ENCODE measurements at regions not wholly inside any gene's neighbourhood (a gene's known extent, or its start where the extent isn't known, plus 50 kb on each side); places are given as distances from the start of the nearest gene placed in this dataset.

DNA sequence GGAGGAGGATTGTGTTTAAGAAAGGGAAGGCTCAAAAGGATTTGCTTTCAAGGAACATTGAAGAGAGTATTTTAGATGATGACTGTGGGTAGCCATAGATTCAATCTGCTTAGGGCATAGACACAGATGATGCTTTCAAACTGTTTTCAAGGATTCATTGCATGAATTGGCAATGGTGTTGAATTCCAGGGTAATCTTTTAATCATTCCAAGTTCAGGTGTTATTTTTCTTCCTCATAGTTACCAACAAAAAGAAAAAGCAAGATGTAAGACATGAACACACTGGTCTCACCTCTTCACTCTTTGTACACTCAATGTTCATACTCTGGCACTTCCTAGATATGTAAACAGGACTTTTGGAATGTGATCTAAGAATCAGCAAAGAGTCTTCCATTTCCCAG, 167.0 kb upstream of the RHOBTB1 start:
- intact Hi-C loops (cut with micrococcal nuclease) (no loop called here), in situ Hi-C loops (cut with MboI; ENCODE audit: low sequenced_read_pairs) (no loop called here), dilution Hi-C loops (cut with HindIII; ENCODE audit: low sequenced_read_pairs, unreplicated experiment) (no loop called here)
- H2AFZ ChIP-seq (replicated peaks; ENCODE audit: low read length, poor library complexity) = no peak overlapping the region
- H2BK5ac ChIP-seq (ENCODE audit: low read depth, low read length, poor library complexity, severe bottlenecking) = peak overlapping the region; percentile 82
- H4K20me1 ChIP-seq (ENCODE audit: insufficient read depth, low read length) = peaks cover 7% of the 10 kb centered on the region; the same call in 1 of the 2 replicates
- CTCF ChIA-PET = no interaction called here
- H3K27ac ChIP-seq (ENCODE audit: insufficient read depth, low read length) = peak overlapping the region; percentile 51; the same call in 1 of the 2 replicates
- peak overlapping the region; percentile 36; the same call in 1 of the 2 replicates for H4K91ac ChIP-seq (ENCODE audit: insufficient read depth, low read depth, low read length)
- peak overlapping the region; percentile 7 for H3K23ac ChIP-seq (ENCODE audit: low read depth, low read length)
- H3K4me1 ChIP-seq (ENCODE audit: control insufficient read depth, insufficient read depth, low read length) = peaks cover 10% of the 10 kb centered on the region
- peak overlapping the region; percentile 48 for H2BK120ac ChIP-seq (ENCODE audit: low read depth, low read length)
- peak overlapping the region; percentile 53; the same call in 1 of the 2 replicates for H4K5ac ChIP-seq (ENCODE audit: low read depth, low read length)
- no peaks in the 10 kb centered on the region for H3K36me3 ChIP-seq (ENCODE audit: control insufficient read depth, insufficient read depth, low read length)
- H2AK5ac ChIP-seq (ENCODE audit: low read depth, low read length) = peak overlapping the region; percentile 9; the same call in 1 of the 2 replicates
- no peak overlapping the region; the same call in 1 of the 2 replicates for H3K14ac ChIP-seq (replicated peaks; ENCODE audit: low read depth, low read length)
- H3K4me3 ChIP-seq (ENCODE audit: insufficient read depth, low read depth, low read length) = no peak overlapping the region
- no peak for DNase-seq
- no peak overlapping the region for H3K9ac ChIP-seq (ENCODE audit: low read depth, low read length)
- BruUV-seq (replicated peaks) = no TSS peak
- 0 out of 2 replicates have a peak, but pooled peaks cover 4% of the 10 kb centered on the region for H3K9me1 ChIP-seq (ENCODE audit: insufficient read depth, low read length)
- H2BK15ac ChIP-seq (ENCODE audit: low read depth, low read length) = peak overlapping the region; percentile 81; the same call in 2 of the 3 replicates
- 0 out of 2 replicates have a peak, but pooled peaks have one; percentile 35 for TF ChIP-seq RFX5 (IDR thresholded peaks at IDR 0.05; ENCODE audit: low read depth, low read length)
- TF ChIP-seq NFE2L2 (IDR thresholded peaks at IDR 0.05; ENCODE audit: low read depth, low read length) = no peak
- TF ChIP-seq, protein P1, sequence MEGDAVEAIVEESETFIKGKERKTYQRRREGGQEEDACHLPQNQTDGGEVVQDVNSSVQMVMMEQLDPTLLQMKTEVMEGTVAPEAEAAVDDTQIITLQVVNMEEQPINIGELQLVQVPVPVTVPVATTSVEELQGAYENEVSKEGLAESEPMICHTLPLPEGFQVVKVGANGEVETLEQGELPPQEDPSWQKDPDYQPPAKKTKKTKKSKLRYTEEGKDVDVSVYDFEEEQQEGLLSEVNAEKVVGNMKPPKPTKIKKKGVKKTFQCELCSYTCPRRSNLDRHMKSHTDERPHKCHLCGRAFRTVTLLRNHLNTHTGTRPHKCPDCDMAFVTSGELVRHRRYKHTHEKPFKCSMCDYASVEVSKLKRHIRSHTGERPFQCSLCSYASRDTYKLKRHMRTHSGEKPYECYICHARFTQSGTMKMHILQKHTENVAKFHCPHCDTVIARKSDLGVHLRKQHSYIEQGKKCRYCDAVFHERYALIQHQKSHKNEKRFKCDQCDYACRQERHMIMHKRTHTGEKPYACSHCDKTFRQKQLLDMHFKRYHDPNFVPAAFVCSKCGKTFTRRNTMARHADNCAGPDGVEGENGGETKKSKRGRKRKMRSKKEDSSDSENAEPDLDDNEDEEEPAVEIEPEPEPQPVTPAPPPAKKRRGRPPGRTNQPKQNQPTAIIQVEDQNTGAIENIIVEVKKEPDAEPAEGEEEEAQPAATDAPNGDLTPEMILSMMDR (conservative IDR thresholded peaks at IDR 0.05; ENCODE audit: low read depth, low read length) = no peak
- peak; percentile 45 for ATAC-seq (ENCODE audit: low read depth)
- H3K9me3 ChIP-seq (ENCODE audit: control insufficient read depth, insufficient read depth, low read length) = no peaks in the 10 kb centered on the region
- no peak overlapping the region for H2AK9ac ChIP-seq (replicated peaks; ENCODE audit: low read depth, low read length, poor library complexity)
- H3K79me1 ChIP-seq (ENCODE audit: low read depth in 1 of 2, low read length in 2 of 2) = no peaks in the 10 kb centered on the region
- POLR2A ChIA-PET (ENCODE audit: unreplicated experiment) = no interaction called here
- peak overlapping the region; percentile 69 for H2BK20ac ChIP-seq (ENCODE audit: low read depth, low read length)
- peak overlapping the region; percentile 2 to 36; a peak in 3 of 4 replicates for H4K8ac ChIP-seq (ENCODE audit: low read depth in 2 of 2, low read length in 2 of 2)
- no peaks in the 10 kb centered on the region; the same call in 1 of the 2 replicates for H3K27me3 ChIP-seq (ENCODE audit: control insufficient read depth, insufficient read depth, low read length)
- H3K18ac ChIP-seq (ENCODE audit: low read depth, low read length) = peak overlapping the region; percentile 81
- peak overlapping the region; percentile 49; the same call in 1 of the 2 replicates for H3K4ac ChIP-seq (ENCODE audit: low read depth, low read length)
- H3K4me2 ChIP-seq (ENCODE audit: low read depth, low read length) = peak overlapping the region; percentile 69; the same call in 1 of the 2 replicates
- H3K56ac ChIP-seq (ENCODE audit: extremely low read depth, insufficient read depth, low read length) = no peak overlapping the region
